Small intestine (tissue), 7 donors: ENCODE measurements at regions not wholly inside any gene's neighbourhood (a gene's known extent, or its start where the extent isn't known, plus 50 kb on each side); places are given as distances from the start of the nearest gene placed in this dataset.

Experiments used
- DNase-seq, 2 donors: peaks; one replicate each; pipeline versions ENCODE4 v3.0.0 to v3.0.0-alpha.2; 2013
- FAIRE-seq: peaks from 2 replicates; lab custom pipeline; 2012; peaks lifted over from hg19 to GRCh38; lab: Jason Lieb, UNC
- H3K27ac ChIP-seq, 3 donors: one replicate each; pipeline ENCODE4 v1.5.1; 2013; ENCODE audit warnings: low read length in 2 of 3, mild to moderate bottlenecking in 2 of 3, control low read depth in 1 of 3, inconsistent platforms in 1 of 3, low read depth in 1 of 3, moderate library complexity in 1 of 3
- H3K27me3 ChIP-seq, 3 donors: one replicate each; pipeline ENCODE4 v1.6.1; 2013; ENCODE audit warnings: low read length in 3 of 3, inconsistent platforms in 1 of 3; ENCODE audit not compliant: control insufficient read depth in 3 of 3, insufficient read depth in 3 of 3
- H3K36me3 ChIP-seq, 3 donors: one replicate each; pipeline ENCODE4 v1.6.1; 2013; ENCODE audit warnings: low read length in 3 of 3, inconsistent platforms in 1 of 3, low read depth in 1 of 3, mild to moderate bottlenecking in 1 of 3, moderate library complexity in 1 of 3; ENCODE audit not compliant: control insufficient read depth in 3 of 3, insufficient read depth in 2 of 3
- H3K4me1 ChIP-seq, 3 donors: one replicate each; pipeline ENCODE4 v1.6.1; 2013; ENCODE audit warnings: low read length in 2 of 3, inconsistent platforms in 1 of 3, low read depth in 1 of 3, mild to moderate bottlenecking in 1 of 3, moderate library complexity in 1 of 3; ENCODE audit not compliant: control insufficient read depth in 3 of 3, insufficient read depth in 2 of 3
- H3K4me3 ChIP-seq, 3 donors: one replicate each; pipeline ENCODE4 v1.5.1; 2013; ENCODE audit warnings: low read length in 3 of 3, control low read depth in 1 of 3, inconsistent platforms in 1 of 3, low read depth in 1 of 3, mild to moderate bottlenecking in 1 of 3, moderate library complexity in 1 of 3
- H3K9me3 ChIP-seq, 2 donors: one replicate each; pipeline ENCODE4 v1.6.1; 2013; ENCODE audit warnings: low read depth in 1 of 2, low read length in 1 of 2; ENCODE audit not compliant: control insufficient read depth in 2 of 2, insufficient read depth in 1 of 2
- WGBS, 3 donors: extraction: QIAGEN DNeasy Blood & Tissue Kit; methylation state at CpG; one replicate each; pipeline ENCODE4 v1.1.7; 2013; 5-methylcytosine and 5-hydroxymethylcytosine counted together
- donor health status: healthy with polysubstance abuse.
- donor health status: control.
- donor health status: control.
- donor health status: Bipolar disorder and iron deficiency.
- donor health status: healthy.

DNA sequence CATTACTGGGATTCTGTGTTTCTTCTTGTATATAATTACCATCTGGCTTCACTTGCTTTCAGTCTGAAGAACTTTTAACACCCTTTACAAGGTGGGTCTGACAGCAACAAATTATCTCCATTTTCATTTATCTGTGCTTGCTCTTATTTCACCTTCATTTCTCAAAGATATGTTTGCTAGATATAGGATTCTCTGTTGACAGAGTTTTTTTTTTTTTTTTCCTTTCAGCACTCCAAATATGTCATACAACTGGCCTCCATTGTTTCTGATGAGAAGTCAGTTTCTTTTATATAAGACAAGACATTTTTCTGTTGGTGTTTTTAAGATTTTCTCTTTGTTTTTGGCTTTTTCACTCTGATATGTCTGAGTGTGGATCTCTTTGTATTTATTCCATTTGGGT, 59.3 kb upstream of the TACR1 start:
- FAIRE-seq = no peak
- Histone ChIP-seq H3K27me3 (no peaks in the 10 kb centered on the region), H3K9me3 (peaks cover 0 to 11% of the 10 kb centered on the region in 2 donors), H3K4me3 (no peak overlapping the region), H3K36me3 (no peaks in the 10 kb centered on the region), H3K27ac (no peak overlapping the region), H3K4me1 (no peaks in the 10 kb centered on the region)
- DNase-seq = no peak

GRCh38 chr2:75256485-75256884, 57.2 kb upstream of the TACR1 start:
- Histone ChIP-seq H3K36me3 (no peaks in the 10 kb centered on the region), H3K4me1 (no peaks in the 10 kb centered on the region)
- FAIRE-seq = no peak

GRCh38 chr2:75253526-75253925, 54.2 kb upstream of the TACR1 start:
- H3K27ac ChIP-seq = no peak overlapping the region
- H3K36me3 ChIP-seq = no peaks in the 10 kb centered on the region
- FAIRE-seq (no peak), DNase-seq (no peak)
- no peaks in the 10 kb centered on the region for H3K27me3 ChIP-seq
- H3K9me3 ChIP-seq = peaks cover 0 to 8% of the 10 kb centered on the region in 2 donors
- H3K4me3 ChIP-seq = no peak overlapping the region
- H3K4me1 ChIP-seq = no peaks in the 10 kb centered on the region

More at GRCh38 chr2:75256485-75256884, 57.2 kb upstream of the TACR1 start:
- 74 to 84% (median 82%) methylated on average over 1 of the region's 1 CpG for WGBS, 3 donors
- H3K4me3 ChIP-seq = no peak overlapping the region
- no peak overlapping the region for H3K27ac ChIP-seq
- DNase-seq = no peak
- H3K9me3 ChIP-seq = peaks cover 0 to 11% of the 10 kb centered on the region in 2 donors
- H3K27me3 ChIP-seq = no peaks in the 10 kb centered on the region

DNA sequence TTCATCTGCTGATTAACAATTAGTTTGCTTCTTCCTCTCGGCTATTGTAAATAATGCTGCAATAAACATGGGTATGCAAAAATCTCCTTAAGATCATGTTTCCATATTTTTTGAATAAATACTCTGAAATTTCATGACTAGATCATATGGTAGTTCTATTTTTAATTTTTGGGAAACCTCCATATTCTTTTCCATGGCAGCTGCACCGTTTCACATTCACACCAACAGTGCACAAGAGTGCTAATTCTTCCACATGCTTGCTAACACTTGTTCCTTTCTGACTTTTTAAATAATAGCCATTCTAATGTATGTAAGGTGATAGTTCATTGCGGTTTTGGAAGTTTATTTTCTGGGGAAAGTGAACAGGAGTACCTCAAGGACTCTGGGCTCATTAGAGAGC, 52.6 kb upstream of the TACR1 start:
- DNase-seq (no peak), FAIRE-seq (no peak)
- Histone ChIP-seq H3K36me3 (no peaks in the 10 kb centered on the region), H3K27me3 (no peaks in the 10 kb centered on the region), H3K4me1 (no peaks in the 10 kb centered on the region), H3K27ac (no peak overlapping the region), H3K9me3 (peaks cover 0 to 6% of the 10 kb centered on the region in 2 donors), H3K4me3 (no peak overlapping the region)
- WGBS, 3 donors = 68 to 72% (median 71%) methylated on average over 3 of the region's 3 CpGs
